Kidney (tissue), 13 donors: ENCODE measurements at regions not wholly inside any gene's neighbourhood (a gene's known extent, or its start where the extent isn't known, plus 50 kb on each side); places are given as distances from the start of the nearest gene placed in this dataset.
"Not testable (repeated sequence)": the region's sequence is repeated elsewhere in the genome, so short reads cannot be mapped to it uniquely, and the experiment has no call there.

ENCODE experiments used
- DNase-seq, 5 donors: peaks; one replicate each; pipeline ENCODE4 v3.0.0-alpha.2; 2013 to 2020
- FAIRE-seq: peaks from 2 replicates; lab custom pipeline; 2012; peaks lifted over from hg19 to GRCh38; lab: Jason Lieb, UNC
- H3K27ac ChIP-seq, 2 donors: one replicate each; pipeline ENCODE4 v1.7.0; 2013; ENCODE audit warnings: low read depth in 2 of 2, low read length in 2 of 2, inconsistent platforms in 1 of 2
- H3K27me3 ChIP-seq: one replicate; pipeline ENCODE4 v1.7.1; 2013; ENCODE audit warnings: low read length, inconsistent platforms; ENCODE audit not compliant: control insufficient read depth, insufficient read depth
- H3K36me3 ChIP-seq, 3 donors: one replicate each; pipeline versions ENCODE4 v1.7.0 to v1.7.1; 2013; ENCODE audit warnings: low read length in 3 of 3, control low read depth in 1 of 3, inconsistent platforms in 1 of 3; ENCODE audit not compliant: insufficient read depth in 3 of 3, control insufficient read depth in 2 of 3
- H3K4me1 ChIP-seq, 3 donors: one replicate each; pipeline versions ENCODE4 v1.7.0 to v1.7.1; 2013; ENCODE audit warnings: low read length in 3 of 3, inconsistent platforms in 1 of 3, low read depth in 1 of 3; ENCODE audit not compliant: control insufficient read depth in 2 of 3, insufficient read depth in 2 of 3
- H3K4me3 ChIP-seq, 3 donors: one replicate each; pipeline versions ENCODE4 v1.7.0 to v1.8.1; 2013; ENCODE audit warnings: low read length in 3 of 3, control low read depth in 1 of 3, inconsistent platforms in 1 of 3
- H3K9ac ChIP-seq, 3 donors: one replicate each; pipeline versions ENCODE4 v1.7.0 to v1.7.1; 2013; ENCODE audit warnings: low read length in 3 of 3, control low read depth in 1 of 3, inconsistent platforms in 1 of 3
- H3K9me3 ChIP-seq, 3 donors: one replicate each; pipeline versions ENCODE4 v1.7.0 to v1.7.1; 2013; ENCODE audit warnings: low read length in 3 of 3, control low read depth in 1 of 3, inconsistent platforms in 1 of 3; ENCODE audit not compliant: control insufficient read depth in 2 of 3, insufficient read depth in 1 of 3
- CTCF ChIP-seq: IDR thresholded peaks from 3 replicates; pipeline ENCODE4 v1.5.1; 2012; ENCODE audit warnings: mild to moderate bottlenecking, moderate library complexity, borderline replicate concordance; ENCODE audit not compliant: insufficient read depth; ENCODE audit errors: extremely low read depth
- intact Hi-C: fragments of 100-400 bp; cut with DNase I; formaldehyde crosslinking; loops from one replicate; pipeline ENCODE4 v1.11.1; 2022
- donor health status: control.
- donor health status: control.
- donor health status: control.
- donor health status: control.
- donor health status: control.
- donor health status: DM: yes; HTN: yes; CAD: no.
- donor health status: Normal renal cell carcinoma (clear cell type).

- FAIRE-seq, intact Hi-C loops, H3K4me3 ChIP-seq: not testable (repeated sequence)
Measured at GRCh38 chr3:198155771-198156170, 195.8 kb downstream of the LMLN start.

DNA sequence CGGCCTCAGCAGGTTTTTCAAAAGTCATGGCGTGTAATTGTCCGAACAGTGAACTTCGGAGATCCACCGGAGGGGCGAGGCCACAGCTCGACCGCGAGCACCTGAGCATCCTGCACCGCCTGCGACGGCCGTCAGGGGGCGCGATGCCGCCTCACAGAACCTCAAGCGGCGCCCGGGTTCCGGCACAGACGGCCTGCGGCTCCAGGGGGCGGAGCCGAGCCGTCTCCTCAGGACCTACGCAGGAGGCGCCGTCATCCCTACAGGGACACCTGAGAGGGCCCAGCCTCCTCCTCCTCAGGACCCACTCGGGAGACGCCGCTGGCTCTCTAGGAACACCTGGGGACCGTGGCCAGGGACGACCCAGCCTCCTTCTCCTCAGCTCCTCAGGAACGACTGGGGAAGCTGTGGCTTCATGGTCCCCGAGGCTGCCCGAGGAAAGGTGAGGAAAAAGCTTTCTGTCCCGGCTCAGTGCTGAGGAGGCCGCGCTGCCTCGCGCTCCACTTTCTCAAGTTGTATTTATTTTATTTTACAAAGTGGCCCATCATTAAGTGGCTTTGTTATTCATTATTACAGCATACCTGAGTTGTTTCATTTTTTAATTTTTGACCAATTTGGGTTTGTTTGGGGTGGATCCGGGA, 197.3 kb downstream of the LMLN start:
- H3K27me3 ChIP-seq, intact Hi-C loops, FAIRE-seq, H3K9me3 ChIP-seq, H3K4me3 ChIP-seq, H3K27ac ChIP-seq, DNase-seq, H3K9ac ChIP-seq, H3K36me3 ChIP-seq, H3K4me1 ChIP-seq: not testable (repeated sequence)

More at GRCh38 chr3:198155771-198156170, 195.8 kb downstream of the LMLN start:
- not testable (repeated sequence) for DNase-seq, H3K9me3 ChIP-seq, H3K4me1 ChIP-seq, H3K36me3 ChIP-seq, H3K27me3 ChIP-seq, H3K9ac ChIP-seq, H3K27ac ChIP-seq

DNA sequence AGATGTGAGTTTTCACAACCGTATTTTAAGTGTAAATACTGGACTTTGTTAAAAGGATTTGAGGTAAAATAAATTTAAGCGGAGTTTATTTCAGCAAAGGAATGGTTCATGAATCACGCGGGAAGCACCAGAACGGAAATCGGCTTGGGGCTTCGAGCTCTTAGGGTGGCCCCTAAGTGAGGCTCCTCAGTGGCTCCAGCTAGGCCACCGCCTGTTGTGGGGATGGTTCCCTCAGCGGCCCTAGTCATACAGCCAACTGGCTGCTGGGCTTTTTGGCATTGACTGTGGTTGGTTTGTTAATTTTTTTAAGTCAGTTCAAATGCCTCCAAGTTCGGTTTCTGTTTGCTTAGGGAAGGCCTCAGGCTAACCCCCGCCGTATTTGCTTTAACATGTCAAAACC, 198.0 kb downstream of the LMLN start:
- H3K9ac ChIP-seq, DNase-seq, H3K9me3 ChIP-seq, FAIRE-seq, H3K27me3 ChIP-seq, H3K4me1 ChIP-seq, H3K36me3 ChIP-seq, intact Hi-C loops, H3K4me3 ChIP-seq, H3K27ac ChIP-seq: not testable (repeated sequence)

DNA sequence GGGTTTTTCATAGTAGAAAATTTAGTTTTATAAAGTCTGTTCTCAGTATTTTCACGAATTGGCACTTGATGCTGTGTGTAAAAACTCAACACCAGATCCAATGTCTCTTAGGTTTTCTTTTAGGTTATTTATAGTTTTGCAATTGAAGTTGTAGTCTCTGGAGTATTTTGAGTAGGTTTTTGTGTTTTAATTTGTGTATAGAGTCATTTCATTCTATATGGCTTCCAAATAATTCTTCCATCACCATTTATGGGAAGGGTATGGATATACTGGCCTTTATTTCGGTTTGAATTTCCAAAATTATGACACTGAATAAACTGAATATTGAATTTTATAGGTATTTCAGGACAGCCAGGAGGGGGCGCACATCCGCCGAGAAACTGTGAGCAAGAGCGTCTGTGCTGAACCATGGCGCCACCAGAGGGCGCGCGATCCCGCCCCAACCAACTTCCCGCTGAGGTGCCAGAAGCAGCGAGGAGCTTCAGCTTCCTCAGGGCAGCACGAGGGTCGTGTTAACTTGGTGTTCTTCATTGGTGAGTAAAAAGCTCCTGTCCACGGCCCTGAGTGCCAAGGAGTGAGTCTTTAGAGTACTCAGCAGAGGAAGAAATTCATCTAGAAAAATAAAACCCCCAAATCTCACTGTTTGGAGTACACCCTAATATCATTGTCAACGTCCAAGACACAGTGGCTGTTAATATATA, 207.5 kb downstream of the LMLN start:
- H3K4me1 ChIP-seq, H3K27me3 ChIP-seq, intact Hi-C loops, H3K9ac ChIP-seq, FAIRE-seq, H3K36me3 ChIP-seq, H3K4me3 ChIP-seq, H3K9me3 ChIP-seq, H3K27ac ChIP-seq: not testable (repeated sequence)
- DNase-seq = peak; percentile 15 to 82 (median 37)
- peak; percentile 30 for TF ChIP-seq CTCF

GRCh38 chr3:198170781-198171180, 210.8 kb downstream of the LMLN start:
- FAIRE-seq, H3K9me3 ChIP-seq: not testable (repeated sequence)

DNA sequence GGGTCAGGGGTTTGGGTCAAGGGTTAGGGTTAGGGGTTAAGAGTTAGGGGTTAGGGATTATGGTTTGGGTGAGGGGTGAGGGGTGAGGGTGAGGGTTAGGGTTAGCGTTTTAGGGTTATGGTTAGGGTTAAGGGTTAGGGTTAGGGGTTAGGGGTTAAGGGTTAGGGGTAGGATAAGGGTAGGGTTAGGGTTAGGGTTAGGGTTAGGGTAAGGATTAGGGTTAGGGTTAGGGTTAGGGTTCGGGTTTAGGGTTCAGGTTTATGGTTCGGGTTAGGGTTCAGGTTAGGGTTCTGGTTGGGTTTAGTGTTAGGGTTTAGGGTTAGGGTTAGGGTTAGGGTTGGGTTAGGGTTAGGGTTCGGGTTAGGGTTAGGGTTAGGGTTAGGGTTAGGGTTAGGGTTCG, 213.1 kb downstream of the LMLN start:
- H3K9ac ChIP-seq, DNase-seq, H3K4me3 ChIP-seq, H3K4me1 ChIP-seq, FAIRE-seq, H3K27me3 ChIP-seq, intact Hi-C loops, H3K9me3 ChIP-seq, H3K36me3 ChIP-seq, H3K27ac ChIP-seq: not testable (repeated sequence)

More at GRCh38 chr3:198170781-198171180, 210.8 kb downstream of the LMLN start:
- DNase-seq, H3K4me3 ChIP-seq, intact Hi-C loops, H3K4me1 ChIP-seq, H3K27me3 ChIP-seq, H3K36me3 ChIP-seq, H3K27ac ChIP-seq, H3K9ac ChIP-seq: not testable (repeated sequence)

GRCh38 chr3:198173929-198174574, 214.0 kb downstream of the LMLN start:
- H3K4me1 ChIP-seq, H3K9ac ChIP-seq, intact Hi-C loops, H3K4me3 ChIP-seq, FAIRE-seq, H3K27ac ChIP-seq, DNase-seq, H3K36me3 ChIP-seq, H3K9me3 ChIP-seq, H3K27me3 ChIP-seq: not testable (repeated sequence)
